Naive B cell (primary cell): ENCODE measurements at regions not wholly inside any gene's neighbourhood (a gene's known extent, or its start where the extent isn't known, plus 50 kb on each side); places are given as distances from the start of the nearest gene placed in this dataset.
"Not testable (repeated sequence)": the region's sequence is repeated elsewhere in the genome, so short reads cannot be mapped to it uniquely, and the experiment has no call there.

Experiments used
- ATAC-seq, 2 donors: fragments of 150-1000 bp; cut with Tn5 transposase; 2 replicates each; pipeline ENCODE4 v1.10.0; 2021; ENCODE audit warnings: low read depth in 2 of 2, mild to moderate bottlenecking in 2 of 2, moderate library complexity in 2 of 2
- DNase-seq: peaks from one replicate; pipeline ENCODE4 v3.0.0; 2022
- H3K27ac Mint-ChIP-seq, 6 donors: one replicate each; pipeline ENCODE4 v1.8.0; 2020 to 2022; ENCODE audit warnings: mild to moderate bottlenecking in 6 of 6, mixed read lengths in 6 of 6, moderate library complexity in 5 of 6, inconsistent platforms in 2 of 6
- H3K27me3 Mint-ChIP-seq, 3 donors: one replicate each; pipeline ENCODE4 v1.8.0; 2021 to 2022; ENCODE audit warnings: mixed read lengths in 3 of 3, mild to moderate bottlenecking in 1 of 3
- H3K36me3 Mint-ChIP-seq, 2 donors: one replicate each; pipeline ENCODE4 v1.8.0; 2020 to 2022; ENCODE audit warnings: mixed read lengths in 2 of 2, inconsistent platforms in 1 of 2, mild to moderate bottlenecking in 1 of 2
- H3K4me1 Mint-ChIP-seq, 3 donors: one replicate each; pipeline ENCODE4 v1.8.0; 2020 to 2022; ENCODE audit warnings: mixed read lengths in 3 of 3, inconsistent platforms in 1 of 3, mild to moderate bottlenecking in 1 of 3, moderate library complexity in 1 of 3
- H3K4me3 Mint-ChIP-seq, 8 donors: one replicate each; pipeline ENCODE4 v1.8.0; 2020 to 2022; ENCODE audit warnings: mild to moderate bottlenecking in 8 of 8, mixed read lengths in 8 of 8, moderate library complexity in 8 of 8, inconsistent platforms in 2 of 8
- H3K9me3 Mint-ChIP-seq, 7 donors: one replicate each; pipeline ENCODE4 v1.8.0; 2020 to 2022; ENCODE audit warnings: mixed read lengths in 7 of 7, mild to moderate bottlenecking in 5 of 7, inconsistent platforms in 2 of 7, moderate library complexity in 1 of 7

- not testable (repeated sequence) for ATAC-seq, H3K4me3 Mint-ChIP-seq, H3K27ac Mint-ChIP-seq, H3K9me3 Mint-ChIP-seq, H3K27me3 Mint-ChIP-seq, DNase-seq, H3K36me3 Mint-ChIP-seq, H3K4me1 Mint-ChIP-seq
Observed at GRCh38 chr2:132220589-132220988, 58.8 kb upstream of the ANKRD30BL start.

GRCh38 chr2:132221886-132222285 lies 60.1 kb upstream of the ANKRD30BL start:
- not testable (repeated sequence) for H3K27ac Mint-ChIP-seq, ATAC-seq, H3K4me1 Mint-ChIP-seq, H3K27me3 Mint-ChIP-seq, H3K9me3 Mint-ChIP-seq, H3K36me3 Mint-ChIP-seq, H3K4me3 Mint-ChIP-seq, DNase-seq

DNA sequence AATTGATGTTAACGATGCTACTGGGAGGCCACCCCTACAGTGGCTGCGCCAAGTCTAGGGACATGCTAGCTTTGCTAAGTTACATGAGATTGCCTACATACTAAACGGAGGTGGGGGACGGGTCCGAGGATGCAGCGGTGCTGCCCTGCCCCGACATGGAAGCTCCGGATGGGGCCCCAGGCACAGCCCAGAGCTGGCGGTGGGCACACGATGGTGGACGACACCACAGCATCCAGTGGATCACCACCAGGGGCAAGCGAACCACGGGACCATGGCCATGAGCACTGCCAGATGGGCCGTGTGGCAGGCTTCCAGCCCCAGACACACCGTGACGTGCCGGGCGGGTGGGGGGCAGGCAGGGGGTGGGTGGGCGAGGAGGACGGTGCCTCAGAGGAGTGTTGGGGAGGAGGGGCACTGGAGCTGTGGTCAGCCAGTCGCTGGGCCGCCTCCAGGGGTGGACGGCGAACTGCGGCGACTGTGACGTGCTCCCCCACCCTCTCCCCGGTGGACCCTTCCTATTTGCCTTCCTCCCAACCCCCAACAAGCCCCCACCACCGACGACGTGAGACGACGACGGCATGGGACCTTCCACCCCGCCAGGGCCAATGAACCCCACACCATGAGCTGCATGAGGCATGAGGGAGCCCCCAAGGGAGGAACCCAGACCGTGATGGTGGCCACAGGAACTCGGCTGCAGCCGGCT lies 90.6 kb upstream of the ANKRD30BL start:
- Mint-ChIP-seq H3K27ac (no peak overlapping the region), H3K36me3 (peaks cover 0 to 14% of the 10 kb centered on the region in 2 donors), H3K4me1 (peaks cover 0 to 3% (median 0%) of the 10 kb centered on the region in 3 donors), H3K4me3 (no peak overlapping the region), H3K9me3 (peaks cover 4 to 39% (median 25%) of the 10 kb centered on the region in 7 donors), H3K27me3 (peaks cover 13 to 19% (median 17%) of the 10 kb centered on the region in 3 donors)
- DNase-seq (no peak), ATAC-seq (no peak)

- ATAC-seq (no peak), DNase-seq (no peak)
- Mint-ChIP-seq H3K27me3 (peaks cover 13 to 23% (median 17%) of the 10 kb centered on the region in 3 donors), H3K4me1 (peaks cover 0 to 3% (median 0%) of the 10 kb centered on the region in 3 donors), H3K4me3 (no peak overlapping the region), H3K36me3 (peaks cover 0 to 14% of the 10 kb centered on the region in 2 donors), H3K9me3 (peaks cover 4 to 39% (median 25%) of the 10 kb centered on the region in 7 donors), H3K27ac (no peak overlapping the region)
Observed at GRCh38 chr2:132252894-132253264, 91.1 kb upstream of the ANKRD30BL start.

DNA sequence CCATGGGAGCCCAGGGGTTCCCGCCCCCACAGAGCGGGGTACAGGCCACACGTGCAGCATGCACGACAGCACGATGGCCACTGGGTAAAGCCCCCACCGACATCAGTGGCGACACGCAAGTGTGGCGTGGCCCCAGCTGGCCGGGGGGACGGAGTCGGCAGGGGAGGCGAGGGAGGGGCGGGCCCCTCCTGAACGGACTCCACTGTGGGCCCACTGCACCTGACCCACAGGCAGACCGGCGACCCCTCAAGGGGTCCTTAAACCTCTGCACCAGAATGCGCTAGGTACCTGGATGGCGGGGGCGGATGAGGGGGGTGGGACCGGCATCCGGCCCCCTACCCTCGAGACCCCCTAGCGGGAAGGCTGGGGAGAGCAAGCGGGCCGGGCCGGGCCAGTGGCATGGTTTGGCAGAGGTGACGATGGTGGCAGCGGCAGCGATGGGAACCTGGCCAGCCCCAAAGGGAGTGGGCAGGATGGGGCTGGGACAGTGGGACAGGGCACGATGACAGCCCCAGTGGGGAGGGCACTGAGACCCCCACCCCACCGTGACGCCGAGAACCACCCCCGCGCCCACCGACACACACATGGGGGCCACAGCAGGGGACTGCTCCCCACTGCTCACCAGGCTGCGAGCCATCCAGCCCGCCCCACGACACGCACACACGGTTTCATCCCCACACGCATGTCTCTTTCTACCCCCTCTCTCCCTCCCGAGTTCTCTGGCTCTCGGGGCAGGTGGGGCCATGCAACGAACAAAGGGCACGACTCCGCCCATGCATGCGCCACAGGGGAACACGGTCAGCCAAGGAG lies 91.9 kb upstream of the ANKRD30BL start:
- H3K4me3 Mint-ChIP-seq, result no peak overlapping the region
- H3K27me3 Mint-ChIP-seq, result peaks cover 13 to 25% (median 17%) of the 10 kb centered on the region in 3 donors

DNA sequence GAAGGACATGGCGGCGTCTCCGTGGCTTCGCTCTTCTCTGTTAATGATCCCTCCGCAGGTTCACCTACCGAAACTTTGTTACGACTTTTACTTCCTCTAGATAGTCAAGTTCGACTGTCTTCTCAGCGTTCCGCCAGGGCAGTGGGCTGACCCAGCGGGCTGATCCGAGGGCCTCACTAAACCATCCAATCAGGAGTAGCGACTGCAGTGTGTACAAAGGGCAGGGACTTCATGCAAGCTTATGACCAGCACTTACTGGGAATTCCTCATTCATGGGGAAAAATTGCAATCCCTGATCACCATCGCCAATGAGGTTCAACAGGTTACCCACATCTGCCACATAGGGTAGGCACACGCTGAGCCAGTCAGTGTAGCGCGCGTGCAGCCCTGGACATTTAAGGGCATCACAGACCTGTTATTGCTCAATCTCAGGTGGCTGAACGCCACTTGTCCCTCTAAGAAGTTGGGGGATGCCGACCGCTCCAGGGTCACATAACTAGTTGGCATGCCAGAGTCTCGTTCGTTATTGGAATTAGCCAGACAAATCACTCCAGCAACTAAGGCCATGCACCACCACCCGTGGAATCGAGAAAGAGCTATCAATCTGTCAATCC lies 92.7 kb upstream of the ANKRD30BL start:
- ATAC-seq, H3K4me1 Mint-ChIP-seq, DNase-seq, H3K4me3 Mint-ChIP-seq, H3K27ac Mint-ChIP-seq: not testable (repeated sequence)
- H3K27me3 Mint-ChIP-seq, result peaks cover 13 to 31% (median 17%) of the 10 kb centered on the region in 3 donors
- peaks cover 4 to 33% (median 24%) of the 10 kb centered on the region in 7 donors for H3K9me3 Mint-ChIP-seq
- H3K36me3 Mint-ChIP-seq, result peaks cover 0 to 14% of the 10 kb centered on the region in 2 donors

More for the DNA sequence above, 91.9 kb upstream of the ANKRD30BL start:
- no peak for DNase-seq
- Mint-ChIP-seq H3K4me1 (peaks cover 0 to 3% (median 0%) of the 10 kb centered on the region in 3 donors), H3K36me3 (peaks cover 0 to 14% of the 10 kb centered on the region in 2 donors), H3K27ac (no peak overlapping the region), H3K9me3 (peaks cover 4 to 34% (median 19%) of the 10 kb centered on the region in 7 donors)
- ATAC-seq, result no peak

- H3K27me3 Mint-ChIP-seq, result peaks cover 16 to 36% (median 17%) of the 10 kb centered on the region in 3 donors
- H3K4me3 Mint-ChIP-seq, result no peak overlapping the region
- H3K36me3 Mint-ChIP-seq, result peaks cover 0 to 14% of the 10 kb centered on the region in 2 donors
- ATAC-seq (no peak), DNase-seq (no peak)
- no peak overlapping the region for H3K27ac Mint-ChIP-seq
- H3K9me3 Mint-ChIP-seq, result peaks cover 4 to 30% (median 16%) of the 10 kb centered on the region in 7 donors
- peaks cover 0 to 3% (median 0%) of the 10 kb centered on the region in 3 donors for H3K4me1 Mint-ChIP-seq
Observed at GRCh38 chr2:132255714-132256113, 94.0 kb upstream of the ANKRD30BL start.

DNA sequence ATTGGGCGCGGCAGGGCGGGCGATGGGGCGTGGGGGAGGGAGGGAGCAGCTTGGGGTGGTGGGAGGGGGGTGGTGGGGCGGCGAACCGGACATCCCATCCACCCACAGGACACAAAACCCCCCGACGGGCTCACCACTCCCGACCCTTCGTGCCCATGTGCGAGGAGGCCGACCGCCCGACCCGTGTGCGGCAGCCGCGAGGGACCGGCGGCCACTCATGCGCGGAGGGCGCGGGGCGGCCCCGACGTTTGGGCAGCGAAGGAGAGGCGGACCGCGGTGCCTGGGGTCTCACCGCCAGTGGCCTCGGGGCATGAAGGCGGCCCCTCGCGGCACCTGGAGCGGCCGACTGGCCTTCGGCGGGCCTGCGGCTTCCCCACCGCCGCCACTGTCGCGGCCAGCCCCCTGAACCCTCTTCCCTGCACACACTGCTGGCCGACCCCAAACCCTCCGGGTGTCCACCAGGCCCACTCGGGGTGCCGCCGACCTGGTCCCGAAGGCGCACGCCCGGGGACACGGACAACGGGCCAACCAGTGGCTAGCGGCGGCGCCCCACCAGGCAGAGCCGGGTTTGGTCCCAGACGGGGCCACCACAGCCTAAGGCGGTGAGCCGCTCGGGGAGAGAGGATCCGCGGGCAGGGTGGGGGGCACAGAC lies 94.6 kb upstream of the ANKRD30BL start:
- ATAC-seq (no peak), DNase-seq (no peak)
- no peak overlapping the region for H3K4me3 Mint-ChIP-seq
- H3K27ac Mint-ChIP-seq, result no peak overlapping the region
- H3K9me3 Mint-ChIP-seq, result peaks cover 4 to 30% (median 14%) of the 10 kb centered on the region in 7 donors
- H3K36me3 Mint-ChIP-seq, result peaks cover 0 to 14% of the 10 kb centered on the region in 2 donors
- peaks cover 16 to 36% (median 17%) of the 10 kb centered on the region in 3 donors for H3K27me3 Mint-ChIP-seq
- H3K4me1 Mint-ChIP-seq, result peaks cover 0 to 3% (median 0%) of the 10 kb centered on the region in 3 donors

GRCh38 chr2:132256903-132257300 lies 95.2 kb upstream of the ANKRD30BL start:
- ATAC-seq, DNase-seq, H3K4me1 Mint-ChIP-seq, H3K27ac Mint-ChIP-seq: not testable (repeated sequence)
- Mint-ChIP-seq H3K9me3 (peaks cover under 1 to 26% (median 13%) of the 10 kb centered on the region in 7 donors), H3K36me3 (peaks cover 0 to 14% of the 10 kb centered on the region in 2 donors), H3K4me3 (peak overlapping the region in 2 of 8 donors; percentile 40 to 63), H3K27me3 (peaks cover 17 to 36% (median 19%) of the 10 kb centered on the region in 3 donors)

- H3K9me3 Mint-ChIP-seq, result peaks cover 0 to 24% (median 11%) of the 10 kb centered on the region in 7 donors
- H3K36me3 Mint-ChIP-seq, result peaks cover 0 to 14% of the 10 kb centered on the region in 2 donors
- H3K27me3 Mint-ChIP-seq, result peaks cover 17 to 40% (median 22%) of the 10 kb centered on the region in 3 donors
- not testable (repeated sequence) for ATAC-seq, H3K4me1 Mint-ChIP-seq, DNase-seq, H3K27ac Mint-ChIP-seq
- H3K4me3 Mint-ChIP-seq, result peak overlapping the region in 5 of 8 donors; percentile 5 to 70 (median 40)
Observed at GRCh38 chr2:132257301-132258171, 95.8 kb upstream of the ANKRD30BL start.

DNA sequence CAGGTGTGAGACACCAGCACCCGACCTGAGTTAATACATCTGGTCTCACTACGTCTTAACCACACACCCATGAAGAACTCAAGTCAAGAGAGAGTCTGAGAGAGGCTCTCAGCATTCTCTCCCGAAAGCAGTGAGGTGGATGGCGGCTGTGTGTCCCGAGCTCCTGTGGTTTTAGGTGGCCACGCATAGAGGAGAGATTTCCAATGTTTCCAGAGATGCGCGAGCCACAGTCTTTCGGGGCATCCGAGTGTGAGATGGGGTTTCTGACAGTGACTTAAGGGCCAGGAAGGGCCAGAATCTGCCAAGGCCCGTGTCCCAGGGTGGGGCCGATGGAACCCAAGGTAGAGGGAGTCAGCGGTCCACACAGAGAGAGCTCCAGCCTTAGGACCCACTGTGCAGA lies 97.5 kb upstream of the ANKRD30BL start:
- H3K4me1 Mint-ChIP-seq, H3K4me3 Mint-ChIP-seq: not testable (repeated sequence)
- peaks cover 0 to 11% of the 10 kb centered on the region in 2 donors for H3K36me3 Mint-ChIP-seq

DNA sequence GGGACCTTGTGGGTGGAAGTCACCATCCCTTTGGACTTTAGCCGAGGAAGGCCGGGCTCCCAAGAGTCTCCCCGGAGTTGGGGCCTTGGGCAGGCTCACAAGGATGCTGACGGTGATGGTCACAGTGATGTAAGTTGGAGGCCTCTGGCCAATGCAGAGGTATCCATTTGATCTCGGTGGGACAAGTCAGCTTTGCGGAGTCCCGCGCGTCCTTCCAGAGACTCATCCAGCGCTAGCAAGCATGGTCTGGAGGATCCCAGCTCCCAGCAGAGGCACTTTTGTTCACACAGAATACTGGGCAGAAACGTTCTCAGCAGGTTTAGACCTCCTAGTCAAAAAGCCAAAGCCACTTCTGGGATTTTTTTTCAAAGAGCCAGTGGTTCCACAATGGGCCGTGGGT lies 103.8 kb upstream of the ANKRD30BL start:
- H3K27ac Mint-ChIP-seq, H3K4me3 Mint-ChIP-seq, DNase-seq, H3K36me3 Mint-ChIP-seq, ATAC-seq, H3K4me1 Mint-ChIP-seq, H3K9me3 Mint-ChIP-seq: not testable (repeated sequence)
- peaks cover 0 to 15% (median 4%) of the 10 kb centered on the region in 3 donors for H3K27me3 Mint-ChIP-seq

More for the DNA sequence above, 97.5 kb upstream of the ANKRD30BL start:
- H3K27ac Mint-ChIP-seq, ATAC-seq, DNase-seq: not testable (repeated sequence)
- Mint-ChIP-seq H3K27me3 (peaks cover 16 to 39% (median 25%) of the 10 kb centered on the region in 3 donors), H3K9me3 (peaks cover 0 to 23% (median 10%) of the 10 kb centered on the region in 7 donors)
